ENCODE measurements at regions not wholly inside any gene's neighbourhood (a gene's known extent, or its start where the extent isn't known, plus 50 kb on each side); places are given as distances from the start of the nearest gene placed in this dataset.

DNA sequence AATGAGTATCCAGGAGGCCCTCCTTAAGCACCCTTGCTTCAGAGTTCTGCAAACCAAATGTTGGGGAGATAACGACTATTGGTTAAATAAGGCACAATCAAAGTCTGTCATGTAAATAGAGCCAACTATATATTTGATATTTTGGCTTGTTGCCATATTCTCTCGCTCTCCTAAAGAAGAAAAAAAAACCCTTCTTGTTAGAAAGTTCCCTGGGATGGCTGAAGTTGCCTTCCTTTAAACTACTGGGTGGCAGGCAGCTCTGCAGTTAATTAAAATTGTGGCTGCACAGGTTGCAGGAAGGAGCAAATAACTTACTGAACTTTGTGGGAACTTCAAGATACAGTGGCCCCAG lies 227.0 kb upstream of the ANKRD55 start:
- no peak for TF ChIP-seq YY1 (IDR thresholded peaks at IDR 0.05; ENCODE audit: insufficient read depth, insufficient read length)
- TF ChIP-seq ZNF274 (IDR thresholded peaks at IDR 0.05; ENCODE audit: low read depth, low read length) = no peak
- no peak for TF ChIP-seq SUZ12 (IDR thresholded peaks at IDR 0.05; ENCODE audit: extremely low read depth, insufficient read depth, insufficient read length)

Data from NT2/D1 (cell line).